ENCODE measurements at regions not wholly inside any gene's neighbourhood (a gene's known extent, or its start where the extent isn't known, plus 50 kb on each side); places are given as distances from the start of the nearest gene placed in this dataset.
"Not testable (repeated sequence)": the region's sequence is repeated elsewhere in the genome, so short reads cannot be mapped to it uniquely, and the experiment has no call there.

DNA sequence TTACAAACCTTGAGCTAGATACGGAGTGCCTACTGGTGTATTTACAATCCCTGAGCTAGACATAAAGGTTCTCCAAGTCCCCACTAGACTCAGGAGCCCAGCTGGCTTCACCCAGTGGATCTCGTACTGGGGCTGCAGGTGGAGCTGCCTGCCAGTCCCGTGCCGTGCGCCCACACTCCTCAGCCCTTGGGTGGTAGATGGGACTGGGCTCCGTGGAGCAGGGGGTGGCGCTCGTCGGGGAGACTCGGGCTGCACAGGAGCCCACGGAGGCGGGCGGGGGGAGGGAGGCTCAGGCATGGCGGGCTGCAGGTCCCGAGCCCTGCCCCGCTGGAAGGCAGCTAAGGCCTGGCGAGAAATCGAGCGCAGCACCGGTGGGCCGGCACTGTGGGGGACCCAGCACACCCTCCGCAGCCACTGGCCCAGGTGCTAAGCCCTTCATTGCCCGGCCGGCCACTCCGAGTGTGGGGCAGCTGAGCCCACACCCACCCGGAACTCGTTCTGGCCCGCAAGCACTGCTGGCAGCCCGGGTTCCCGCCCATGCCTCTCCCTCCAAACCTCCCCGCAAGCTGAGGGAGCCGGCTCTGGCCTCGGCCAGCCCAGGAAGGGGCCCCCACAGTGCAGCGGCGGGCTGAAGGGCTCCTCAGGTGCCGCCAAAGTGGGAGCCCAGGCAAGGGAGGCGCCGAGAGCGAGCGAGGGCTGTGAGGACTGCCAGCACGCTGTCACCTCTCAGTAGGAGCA lies 164.2 kb upstream of the TEX13C start:
- H3K9ac ChIP-seq (replicated peaks in 1 of 4; ENCODE audit: extremely low read depth in 1 of 4, low read depth in 3 of 4, low read length in 3 of 4); H3K4me2 ChIP-seq (ENCODE audit: insufficient read depth in 1 of 2, low read depth in 2 of 2, low read length in 2 of 2); H3K4me1 ChIP-seq (replicated peaks in 1 of 4; ENCODE audit: control insufficient read depth in 3 of 4, insufficient read depth in 4 of 4, low read length in 3 of 4); H4K91ac ChIP-seq (replicated peaks; ENCODE audit: insufficient read length, low read length); H3K36me3 ChIP-seq (ENCODE audit: control insufficient read depth in 2 of 4, insufficient read depth in 4 of 4, low read length in 3 of 4); H3K56ac ChIP-seq (replicated peaks; ENCODE audit: insufficient read length, low read depth, low read length); H3K23me2 ChIP-seq (ENCODE audit: low read depth, low read length); H3K18ac ChIP-seq (ENCODE audit: extremely low read depth, low read length); H2AK5ac ChIP-seq (ENCODE audit: low read depth, low read length); H4K8ac ChIP-seq (ENCODE audit: extremely low read depth, insufficient read depth, low read length); H3K9me3 ChIP-seq (ENCODE audit: insufficient read depth in 2 of 2, low read depth in 1 of 2, low read length in 1 of 2); H2AFZ ChIP-seq (ENCODE audit: low read length); H3K23ac ChIP-seq (ENCODE audit: insufficient read length); H3K79me1 ChIP-seq (ENCODE audit: low read depth, low read length); H3K14ac ChIP-seq (ENCODE audit: insufficient read length); H3K27me3 ChIP-seq (replicated peaks in 1 of 4; ENCODE audit: control insufficient read depth in 3 of 4, extremely low read depth in 1 of 4, insufficient read depth in 3 of 4, low read length in 3 of 4); H3K4ac ChIP-seq (replicated peaks; ENCODE audit: insufficient read length, low read depth, low read length); H2BK5ac ChIP-seq (ENCODE audit: low read depth, low read length); DNase-seq (ENCODE audit: low read depth in 1 of 2, low spot score in 2 of 2); H4K20me1 ChIP-seq (replicated peaks in 1 of 2; ENCODE audit: control insufficient read depth in 1 of 2, insufficient read depth in 2 of 2, low read length in 2 of 2); H3K4me3 ChIP-seq (ENCODE audit: extremely low read depth in 1 of 4, insufficient read depth in 2 of 4, low read depth in 3 of 4, low read length in 4 of 4); H2BK12ac ChIP-seq (ENCODE audit: low read depth, low read length); FAIRE-seq; H3K79me2 ChIP-seq (ENCODE audit: control insufficient read depth in 1 of 2, insufficient read depth in 2 of 2, low read length in 2 of 2); H2BK120ac ChIP-seq (replicated peaks; ENCODE audit: low read depth, low read length); POLR2A ChIA-PET (ENCODE audit: partially characterized antibody); H4K5ac ChIP-seq (ENCODE audit: insufficient read length, low read depth, low read length); H2BK20ac ChIP-seq (ENCODE audit: low read length); H2BK15ac ChIP-seq (ENCODE audit: low read length); H3K27ac ChIP-seq (ENCODE audit: low read depth, low read length): not testable (repeated sequence)
- 90% methylated on average over 4 of the region's 41 CpGs; no CpG with 5 or more reads in 1 of the 2 experiments for WGBS, 2 experiments (ENCODE audit: extremely low coverage in 1 of 2, insufficient coverage in 1 of 2, insufficient read length in 1 of 2, insufficient replicate concordance in 2 of 2, low coverage in 1 of 2, low lambda C conversion rate in 2 of 2, missing lambda C conversion rate in 1 of 2)
- CTCF ChIA-PET (ENCODE audit: partially characterized antibody) = interaction anchor here (0.7 kb wide), 1 partner anchor 72 kb away, joined by 3 read pairs; no protein-coding TSS in a partner anchor

Measured in H1 (cell line).